ENCODE measurements at regions not wholly inside any gene's neighbourhood (a gene's known extent, or its start where the extent isn't known, plus 50 kb on each side); places are given as distances from the start of the nearest gene placed in this dataset.

- TF ChIP-seq FOXP2 (optimal IDR thresholded peaks at IDR 0.05; ENCODE audit: borderline replicate concordance, extremely low read depth, extremely low read length, insufficient read depth) (no peak), POLR2AphosphoS5 (IDR thresholded peaks at IDR 0.05; ENCODE audit: low read depth, low read length) (no peak), SIN3A (IDR thresholded peaks at IDR 0.05; ENCODE audit: borderline replicate concordance, insufficient read depth, low read length) (no peak), TAF1 (IDR thresholded peaks at IDR 0.05; ENCODE audit: borderline replicate concordance, insufficient read depth, low read length) (no peak)
- TF ChIP-seq, protein P1, sequence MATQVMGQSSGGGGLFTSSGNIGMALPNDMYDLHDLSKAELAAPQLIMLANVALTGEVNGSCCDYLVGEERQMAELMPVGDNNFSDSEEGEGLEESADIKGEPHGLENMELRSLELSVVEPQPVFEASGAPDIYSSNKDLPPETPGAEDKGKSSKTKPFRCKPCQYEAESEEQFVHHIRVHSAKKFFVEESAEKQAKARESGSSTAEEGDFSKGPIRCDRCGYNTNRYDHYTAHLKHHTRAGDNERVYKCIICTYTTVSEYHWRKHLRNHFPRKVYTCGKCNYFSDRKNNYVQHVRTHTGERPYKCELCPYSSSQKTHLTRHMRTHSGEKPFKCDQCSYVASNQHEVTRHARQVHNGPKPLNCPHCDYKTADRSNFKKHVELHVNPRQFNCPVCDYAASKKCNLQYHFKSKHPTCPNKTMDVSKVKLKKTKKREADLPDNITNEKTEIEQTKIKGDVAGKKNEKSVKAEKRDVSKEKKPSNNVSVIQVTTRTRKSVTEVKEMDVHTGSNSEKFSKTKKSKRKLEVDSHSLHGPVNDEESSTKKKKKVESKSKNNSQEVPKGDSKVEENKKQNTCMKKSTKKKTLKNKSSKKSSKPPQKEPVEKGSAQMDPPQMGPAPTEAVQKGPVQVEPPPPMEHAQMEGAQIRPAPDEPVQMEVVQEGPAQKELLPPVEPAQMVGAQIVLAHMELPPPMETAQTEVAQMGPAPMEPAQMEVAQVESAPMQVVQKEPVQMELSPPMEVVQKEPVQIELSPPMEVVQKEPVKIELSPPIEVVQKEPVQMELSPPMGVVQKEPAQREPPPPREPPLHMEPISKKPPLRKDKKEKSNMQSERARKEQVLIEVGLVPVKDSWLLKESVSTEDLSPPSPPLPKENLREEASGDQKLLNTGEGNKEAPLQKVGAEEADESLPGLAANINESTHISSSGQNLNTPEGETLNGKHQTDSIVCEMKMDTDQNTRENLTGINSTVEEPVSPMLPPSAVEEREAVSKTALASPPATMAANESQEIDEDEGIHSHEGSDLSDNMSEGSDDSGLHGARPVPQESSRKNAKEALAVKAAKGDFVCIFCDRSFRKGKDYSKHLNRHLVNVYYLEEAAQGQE (IDR thresholded peaks at IDR 0.05; ENCODE audit: insufficient read depth in 1 of 2, low read depth in 2 of 2, low read length in 2 of 2): no peak
Observed at GRCh38 chr3:118833075-118833474, 201.6 kb downstream of the IGSF11 start.

DNA sequence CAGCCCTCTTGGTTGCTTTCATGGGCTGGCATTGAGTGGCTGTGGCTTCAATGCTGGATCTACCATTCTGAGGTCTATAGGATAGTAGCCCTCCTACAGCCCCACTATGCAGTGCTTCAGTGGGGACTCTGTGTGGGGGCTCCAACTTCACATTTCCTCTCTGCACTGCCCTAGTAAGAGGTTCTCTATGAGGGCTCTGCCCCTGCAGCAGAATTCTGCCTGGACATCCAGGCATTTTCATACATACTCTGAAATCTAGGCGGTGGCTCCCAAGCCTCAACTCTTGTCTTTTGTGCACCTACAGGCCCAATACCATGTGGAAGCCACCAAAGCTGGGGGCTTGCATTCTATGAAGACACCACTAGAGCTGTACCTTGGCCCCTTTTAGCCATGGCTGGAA lies 195.8 kb downstream of the IGSF11 start:
- TF ChIP-seq FOXP2 (optimal IDR thresholded peaks at IDR 0.05; ENCODE audit: borderline replicate concordance, extremely low read depth, extremely low read length, insufficient read depth) (no peak), SIN3A (IDR thresholded peaks at IDR 0.05; ENCODE audit: borderline replicate concordance, insufficient read depth, low read length) (no peak), POLR2AphosphoS5 (IDR thresholded peaks at IDR 0.05; ENCODE audit: low read depth, low read length) (no peak)
- TF ChIP-seq, protein P1 (IDR thresholded peaks at IDR 0.05; ENCODE audit: insufficient read depth in 1 of 2, low read depth in 2 of 2, low read length in 2 of 2): no peak

DNA sequence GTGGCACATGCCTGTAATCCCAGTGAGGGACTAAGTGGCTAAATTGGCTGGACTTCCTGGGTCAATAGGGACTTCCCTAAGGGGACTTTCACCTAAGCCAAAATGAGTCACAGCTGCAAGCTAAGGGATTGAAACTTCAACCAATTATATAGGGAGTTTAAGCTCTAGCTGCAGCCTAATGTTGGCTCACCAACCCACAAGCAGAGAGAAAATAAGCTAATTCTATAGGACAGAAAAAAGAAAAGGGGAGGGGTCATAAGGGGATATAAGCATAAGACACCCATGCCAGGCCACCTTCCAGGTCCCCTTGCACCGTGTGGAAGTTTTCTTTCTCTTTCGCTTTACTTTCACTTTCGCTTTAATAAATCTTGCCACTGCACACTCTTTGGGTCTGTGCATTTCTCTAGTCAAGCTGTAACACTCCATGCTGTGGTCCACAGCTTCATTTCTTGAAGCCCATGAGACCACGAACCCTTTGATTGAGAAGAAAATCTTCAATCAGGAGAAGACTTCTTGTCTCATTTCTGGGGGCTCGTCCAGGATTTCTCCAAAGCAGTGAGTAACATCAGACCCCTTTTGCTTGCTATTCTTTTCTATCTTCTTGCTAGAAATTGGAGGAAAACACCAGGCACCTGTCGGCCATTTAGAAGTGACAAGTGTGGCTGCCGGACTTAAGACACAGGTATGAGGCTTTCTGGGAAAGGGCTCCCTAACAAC lies 192.3 kb downstream of the IGSF11 start:
- TF ChIP-seq TAF1 (IDR thresholded peaks at IDR 0.05; ENCODE audit: borderline replicate concordance, insufficient read depth, low read length): no peak
- no peak for TF ChIP-seq SIN3A (IDR thresholded peaks at IDR 0.05; ENCODE audit: borderline replicate concordance, insufficient read depth, low read length)
- TF ChIP-seq, protein P1 (IDR thresholded peaks at IDR 0.05; ENCODE audit: insufficient read depth in 1 of 2, low read depth in 2 of 2, low read length in 2 of 2): no peak
- no peak for TF ChIP-seq POLR2AphosphoS5 (IDR thresholded peaks at IDR 0.05; ENCODE audit: low read depth, low read length)
- no peak for TF ChIP-seq FOXP2 (optimal IDR thresholded peaks at IDR 0.05; ENCODE audit: borderline replicate concordance, extremely low read depth, extremely low read length, insufficient read depth)

DNA sequence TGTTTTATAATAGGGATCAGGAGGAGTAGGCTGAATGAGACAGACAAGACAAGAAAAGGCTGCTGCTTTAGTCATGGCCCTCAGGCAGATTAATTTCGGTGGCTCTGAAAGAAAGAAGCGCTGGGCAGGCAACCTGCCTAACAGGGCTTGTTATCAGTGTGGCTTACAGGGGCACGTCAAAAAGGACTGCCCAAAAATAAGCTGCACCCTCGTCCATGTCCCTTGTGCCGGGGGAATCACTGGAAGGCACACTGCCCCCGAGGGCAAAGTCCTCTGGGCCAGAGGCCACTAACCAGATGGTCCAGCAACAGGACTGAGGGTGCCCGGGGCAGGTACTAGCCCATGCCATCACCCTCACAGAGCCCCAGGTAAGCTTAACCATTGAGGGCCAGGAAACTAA lies 188.5 kb downstream of the IGSF11 start:
- TF ChIP-seq SIN3A (IDR thresholded peaks at IDR 0.05; ENCODE audit: borderline replicate concordance, insufficient read depth, low read length) (no peak), TAF1 (IDR thresholded peaks at IDR 0.05; ENCODE audit: borderline replicate concordance, insufficient read depth, low read length) (no peak), POLR2AphosphoS5 (IDR thresholded peaks at IDR 0.05; ENCODE audit: low read depth, low read length) (no peak), FOXP2 (optimal IDR thresholded peaks at IDR 0.05; ENCODE audit: borderline replicate concordance, extremely low read depth, extremely low read length, insufficient read depth) (no peak)
- TF ChIP-seq, protein P1 (IDR thresholded peaks at IDR 0.05; ENCODE audit: insufficient read depth in 1 of 2, low read depth in 2 of 2, low read length in 2 of 2): no peak

Data from PFSK-1 (cell line).